ENCODE measurements at regions not wholly inside any gene's neighbourhood (a gene's known extent, or its start where the extent isn't known, plus 50 kb on each side); places are given as distances from the start of the nearest gene placed in this dataset.

DNA sequence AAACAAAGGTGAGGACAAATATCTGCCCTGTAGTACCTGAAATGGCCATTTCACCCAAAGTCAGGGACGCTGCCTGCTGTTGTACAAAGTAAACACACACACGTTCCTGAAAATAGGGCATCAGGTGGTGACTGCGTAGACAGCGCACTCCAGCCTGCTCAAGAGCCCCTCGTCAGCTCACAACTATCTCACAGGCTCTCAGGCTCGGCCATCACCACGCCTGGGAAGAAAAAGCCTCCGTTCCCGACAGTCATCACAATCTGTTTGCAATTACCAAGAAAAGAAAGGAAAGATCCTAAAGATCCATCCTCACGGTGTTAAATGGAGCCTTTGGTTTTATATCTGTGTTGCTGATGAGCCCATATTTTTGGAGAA, 230.2 kb downstream of the ZNF516 start:
- no peak for TF ChIP-seq CTCF (IDR thresholded peaks at IDR 0.05; ENCODE audit: insufficient read depth, low read depth, low read length)
- no peak for TF ChIP-seq EZH2 (IDR thresholded peaks at IDR 0.05; ENCODE audit: insufficient read depth, low read length)

All from astrocyte (in vitro differentiated cells and primary cell).